Trophoblast cell (in vitro differentiated cells and primary cell): ENCODE measurements at regions not wholly inside any gene's neighbourhood (a gene's known extent, or its start where the extent isn't known, plus 50 kb on each side); places are given as distances from the start of the nearest gene placed in this dataset.

Experiments
- DNase-seq, 2 donors: peaks; one replicate each; pipeline ENCODE4 v3.0.0-alpha.2; 2016
- H2AFZ ChIP-seq: 2 replicates; pipeline ENCODE4 v1.6.1; 2013; ENCODE audit warnings: low read length, moderate library complexity, mild to moderate bottlenecking; ENCODE audit not compliant: insufficient read depth, poor library complexity
- H2AK5ac ChIP-seq: 2 replicates; pipeline ENCODE4 v1.6.1; 2013; ENCODE audit warnings: mild to moderate bottlenecking, low read length
- H2BK120ac ChIP-seq: 2 replicates; pipeline ENCODE4 v1.6.1; 2013; ENCODE audit warnings: low read length, mild to moderate bottlenecking, moderate library complexity; ENCODE audit not compliant: insufficient read depth, poor library complexity
- H2BK12ac ChIP-seq: 2 replicates; pipeline ENCODE4 v1.6.1; 2013; ENCODE audit warnings: mild to moderate bottlenecking, low read length, moderate library complexity
- H2BK5ac ChIP-seq: 2 replicates; pipeline ENCODE4 v1.6.1; 2013; ENCODE audit warnings: low read length, low read depth, moderate library complexity, mild to moderate bottlenecking; ENCODE audit not compliant: poor library complexity
- H3K14ac ChIP-seq: 2 replicates; pipeline ENCODE4 v1.6.1; 2013; ENCODE audit warnings: mild to moderate bottlenecking, low read length
- H3K18ac ChIP-seq: 2 replicates; pipeline ENCODE4 v1.6.1; 2013; ENCODE audit warnings: mild to moderate bottlenecking, low read length
- H3K23ac ChIP-seq: 2 replicates; pipeline ENCODE4 v1.6.1; 2013; ENCODE audit warnings: low read length
- H3K27ac ChIP-seq: 2 replicates; pipeline ENCODE4 v1.5.1; 2013; ENCODE audit warnings: low read depth, mild to moderate bottlenecking, inconsistent platforms, low read length, moderate library complexity
- H3K27me3 ChIP-seq: 2 replicates; pipeline ENCODE4 v1.6.1; 2013; ENCODE audit warnings: inconsistent platforms, mild to moderate bottlenecking, low read length, moderate library complexity; ENCODE audit not compliant: insufficient read depth
- H3K36me3 ChIP-seq, 2 experiments: 1 replicate in 1 of 2; 2 replicates in 1 of 2; pipeline ENCODE4 v1.6.1; 2013; ENCODE audit warnings: low read length in 2 of 2, mild to moderate bottlenecking in 2 of 2, moderate library complexity in 1 of 2; ENCODE audit not compliant: insufficient read depth in 2 of 2, control insufficient read depth in 1 of 2
- H3K4ac ChIP-seq: 2 replicates; pipeline ENCODE4 v1.6.1; 2013; ENCODE audit warnings: low read depth, mild to moderate bottlenecking, low read length, moderate library complexity
- H3K4me1 ChIP-seq, 2 experiments: 1 replicate in 1 of 2; 2 replicates in 1 of 2; pipeline ENCODE4 v1.6.1; 2013; ENCODE audit warnings: low read length in 2 of 2, mild to moderate bottlenecking in 2 of 2, moderate library complexity in 1 of 2; ENCODE audit not compliant: insufficient read depth in 2 of 2, control insufficient read depth in 1 of 2
- H3K4me2 ChIP-seq: 2 replicates; pipeline ENCODE4 v1.6.1; 2013; ENCODE audit warnings: inconsistent platforms, mild to moderate bottlenecking, low read length, moderate library complexity
- H3K4me3 ChIP-seq: 2 replicates; pipeline ENCODE4 v1.5.1; 2013; ENCODE audit warnings: mild to moderate bottlenecking, low read depth, low read length, inconsistent platforms
- H3K79me1 ChIP-seq: one replicate; pipeline ENCODE4 v1.6.1; 2013; ENCODE audit warnings: low read length
- H3K79me2 ChIP-seq: 2 replicates; pipeline ENCODE4 v1.6.1; 2013; ENCODE audit warnings: low read length, mild to moderate bottlenecking; ENCODE audit not compliant: control insufficient read depth, insufficient read depth, poor library complexity
- H3K9ac ChIP-seq: 2 replicates; pipeline ENCODE4 v1.6.1; 2013; ENCODE audit warnings: mild to moderate bottlenecking, low read length
- H3K9me3 ChIP-seq: 2 replicates; pipeline ENCODE4 v1.6.1; 2013; ENCODE audit warnings: low read depth, mild to moderate bottlenecking, control low read depth, inconsistent platforms, low read length; ENCODE audit not compliant: insufficient read depth
- H4K12ac ChIP-seq: 2 replicates; pipeline ENCODE4 v1.6.1; 2013; ENCODE audit warnings: low read depth, mild to moderate bottlenecking, low read length, moderate library complexity
- H4K8ac ChIP-seq: 2 replicates; pipeline ENCODE4 v1.6.1; 2013; ENCODE audit warnings: low read depth, mild to moderate bottlenecking, low read length, moderate library complexity
- H4K91ac ChIP-seq: one replicate; pipeline ENCODE4 v1.6.1; 2013; ENCODE audit warnings: low read depth, mild to moderate bottlenecking, low read length, moderate library complexity
- WGBS: extraction: QIAGEN DNeasy Blood & Tissue Kit; methylation state at CpG from one replicate; pipeline ENCODE4 v1.1.7; 2013; ENCODE audit warnings: missing lambda C conversion rate; ENCODE audit not compliant: insufficient read length, insufficient coverage; ENCODE audit errors: extremely low coverage; 5-methylcytosine and 5-hydroxymethylcytosine counted together

GRCh38 chr5:15992918-15993317, 186.7 kb downstream of the MARCHF11 start:
- Histone ChIP-seq H3K4ac (no peak overlapping the region), H3K23ac (no peak overlapping the region), H4K8ac (no peak overlapping the region), H2AFZ (no peak overlapping the region), H3K9ac (no peak overlapping the region), H3K27me3 (no peaks in the 10 kb centered on the region), H4K91ac (no peak overlapping the region), H2BK5ac (no peak overlapping the region), H3K4me1 (no peaks in the 10 kb centered on the region), H2BK12ac (no peak overlapping the region), H3K18ac (no peak overlapping the region), H2BK120ac (no peak overlapping the region), H3K27ac (no peak overlapping the region), H2AK5ac (no peak overlapping the region), H3K4me3 (no peak overlapping the region), H3K79me1 (no peaks in the 10 kb centered on the region), H3K79me2 (no peaks in the 10 kb centered on the region), H3K4me2 (no peak overlapping the region), H4K12ac (no peak overlapping the region), H3K14ac (no peak overlapping the region), H3K36me3 (no peaks in the 10 kb centered on the region), H3K9me3 (no peaks in the 10 kb centered on the region)
- DNase-seq, result no peak
- no CpG with 5 or more reads among the region's 2 CpGs for WGBS

GRCh38 chr5:15991586-15991985, 188.0 kb downstream of the MARCHF11 start:
- Histone ChIP-seq H4K12ac (no peak overlapping the region), H3K14ac (no peak overlapping the region), H3K79me2 (no peaks in the 10 kb centered on the region), H2AFZ (no peak overlapping the region), H3K27me3 (no peaks in the 10 kb centered on the region), H4K8ac (no peak overlapping the region), H4K91ac (no peak overlapping the region), H2BK12ac (no peak overlapping the region), H3K4me2 (no peak overlapping the region), H2BK120ac (no peak overlapping the region), H3K36me3 (no peaks in the 10 kb centered on the region), H2BK5ac (no peak overlapping the region), H3K27ac (no peak overlapping the region), H3K9me3 (no peaks in the 10 kb centered on the region), H3K18ac (no peak overlapping the region), H3K4me1 (no peaks in the 10 kb centered on the region), H3K4ac (no peak overlapping the region), H3K23ac (no peak overlapping the region), H3K9ac (no peak overlapping the region), H2AK5ac (no peak overlapping the region), H3K4me3 (no peak overlapping the region), H3K79me1 (no peaks in the 10 kb centered on the region)
- DNase-seq, result no peak
